GM12872 (cell line): ENCODE measurements at regions not wholly inside any gene's neighbourhood (a gene's known extent, or its start where the extent isn't known, plus 50 kb on each side); places are given as distances from the start of the nearest gene placed in this dataset.

Source experiments
- TF ChIP-seq, protein P1 (sequence below): IDR thresholded peaks from 3 replicates; pipeline ENCODE4 v1.5.1; 2011; ENCODE audit warnings: low read depth, mild to moderate bottlenecking, low read length, moderate library complexity; ENCODE audit not compliant: insufficient read depth

DNA sequence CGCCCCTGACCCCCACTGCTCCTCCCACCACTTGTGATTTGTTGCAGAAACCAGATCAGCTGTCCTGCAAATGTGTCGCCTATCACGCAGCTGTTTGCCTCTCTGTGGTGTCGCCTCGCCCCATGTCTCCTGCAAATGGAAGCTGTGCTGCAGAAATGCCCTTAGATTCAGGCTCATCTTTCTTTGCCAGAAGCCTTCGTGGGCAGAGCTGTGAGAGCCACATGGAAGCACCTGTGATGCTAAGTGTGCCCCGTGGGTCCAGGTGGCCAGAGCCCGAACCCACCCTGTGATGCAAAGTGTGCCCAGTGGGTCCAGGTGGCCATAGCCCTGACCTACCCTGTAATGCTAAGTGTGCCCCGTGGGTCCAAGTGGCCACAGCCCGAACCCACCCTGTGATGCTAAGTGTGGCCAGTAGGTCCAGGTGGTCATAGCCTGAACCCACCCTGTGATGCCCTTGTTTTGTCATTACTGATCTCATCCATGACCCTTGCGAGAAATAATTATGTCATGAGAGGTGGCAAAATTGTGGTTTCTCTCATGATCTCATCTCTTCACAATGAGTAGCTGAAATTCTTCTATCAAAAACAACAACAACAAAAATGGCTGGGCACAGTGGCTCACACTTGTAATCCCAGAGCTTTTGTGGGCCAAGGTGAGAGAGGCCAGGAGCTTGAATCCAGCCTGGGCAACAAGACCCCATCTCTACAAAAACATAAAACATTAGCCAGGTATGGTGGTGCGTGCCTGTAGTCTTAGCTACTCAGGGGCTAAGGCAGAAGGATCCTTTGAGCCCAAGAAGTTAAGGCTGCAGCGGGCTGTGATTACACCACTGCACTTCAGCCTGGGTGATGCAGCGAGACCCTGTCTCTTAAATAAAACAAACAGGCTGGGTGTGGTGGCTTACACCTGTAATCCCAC, 187.4 kb downstream of the GOLGA6L6 start:
- TF ChIP-seq, protein P1, sequence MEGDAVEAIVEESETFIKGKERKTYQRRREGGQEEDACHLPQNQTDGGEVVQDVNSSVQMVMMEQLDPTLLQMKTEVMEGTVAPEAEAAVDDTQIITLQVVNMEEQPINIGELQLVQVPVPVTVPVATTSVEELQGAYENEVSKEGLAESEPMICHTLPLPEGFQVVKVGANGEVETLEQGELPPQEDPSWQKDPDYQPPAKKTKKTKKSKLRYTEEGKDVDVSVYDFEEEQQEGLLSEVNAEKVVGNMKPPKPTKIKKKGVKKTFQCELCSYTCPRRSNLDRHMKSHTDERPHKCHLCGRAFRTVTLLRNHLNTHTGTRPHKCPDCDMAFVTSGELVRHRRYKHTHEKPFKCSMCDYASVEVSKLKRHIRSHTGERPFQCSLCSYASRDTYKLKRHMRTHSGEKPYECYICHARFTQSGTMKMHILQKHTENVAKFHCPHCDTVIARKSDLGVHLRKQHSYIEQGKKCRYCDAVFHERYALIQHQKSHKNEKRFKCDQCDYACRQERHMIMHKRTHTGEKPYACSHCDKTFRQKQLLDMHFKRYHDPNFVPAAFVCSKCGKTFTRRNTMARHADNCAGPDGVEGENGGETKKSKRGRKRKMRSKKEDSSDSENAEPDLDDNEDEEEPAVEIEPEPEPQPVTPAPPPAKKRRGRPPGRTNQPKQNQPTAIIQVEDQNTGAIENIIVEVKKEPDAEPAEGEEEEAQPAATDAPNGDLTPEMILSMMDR = no peak

DNA sequence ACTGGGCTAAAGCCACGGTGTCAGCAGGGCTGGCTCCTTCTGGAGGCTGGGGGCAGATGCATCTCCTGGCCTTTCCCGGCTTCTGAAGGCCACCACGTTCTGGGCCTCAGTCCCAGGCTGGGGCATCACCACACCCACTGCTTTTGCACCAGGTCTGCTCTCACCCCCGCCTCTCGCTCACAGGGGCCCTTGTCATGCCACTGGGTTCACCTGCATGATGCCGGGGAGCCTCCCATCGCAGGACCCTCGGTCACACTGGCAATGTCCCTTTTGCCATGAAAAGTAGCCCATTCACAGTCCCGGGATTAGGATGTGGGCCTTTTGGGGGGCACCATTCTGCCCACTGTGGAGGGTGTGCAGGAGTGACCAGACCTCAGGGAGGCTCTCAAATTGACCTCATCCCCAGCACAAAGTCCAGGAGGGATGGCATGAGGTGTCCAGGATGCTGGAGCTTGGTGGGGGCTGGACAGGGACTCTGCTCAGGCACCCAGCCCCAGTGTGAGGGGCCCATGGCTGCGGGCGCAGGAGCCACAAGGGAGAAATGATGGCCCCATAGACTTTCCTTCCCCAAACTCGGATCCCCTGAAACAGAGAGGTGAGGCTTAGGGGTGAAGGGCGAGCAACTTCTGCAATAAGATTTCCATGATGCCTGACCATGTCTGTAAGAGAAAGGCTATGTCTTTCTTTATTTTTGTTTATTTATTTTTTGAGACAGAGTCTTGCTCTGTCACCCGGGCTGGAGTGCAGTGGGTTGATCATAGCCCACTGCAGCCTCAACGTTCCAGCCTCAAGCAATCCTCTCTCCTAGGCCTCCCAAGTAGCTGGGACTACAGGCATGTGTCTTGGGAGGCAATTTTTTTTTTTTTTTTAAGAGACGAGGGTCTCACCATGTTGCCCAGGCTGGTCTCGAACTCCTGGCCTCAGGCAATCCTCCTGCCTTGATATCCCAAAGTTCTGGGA, 189.1 kb downstream of the GOLGA6L6 start:
- TF ChIP-seq, protein P1 = no peak

DNA sequence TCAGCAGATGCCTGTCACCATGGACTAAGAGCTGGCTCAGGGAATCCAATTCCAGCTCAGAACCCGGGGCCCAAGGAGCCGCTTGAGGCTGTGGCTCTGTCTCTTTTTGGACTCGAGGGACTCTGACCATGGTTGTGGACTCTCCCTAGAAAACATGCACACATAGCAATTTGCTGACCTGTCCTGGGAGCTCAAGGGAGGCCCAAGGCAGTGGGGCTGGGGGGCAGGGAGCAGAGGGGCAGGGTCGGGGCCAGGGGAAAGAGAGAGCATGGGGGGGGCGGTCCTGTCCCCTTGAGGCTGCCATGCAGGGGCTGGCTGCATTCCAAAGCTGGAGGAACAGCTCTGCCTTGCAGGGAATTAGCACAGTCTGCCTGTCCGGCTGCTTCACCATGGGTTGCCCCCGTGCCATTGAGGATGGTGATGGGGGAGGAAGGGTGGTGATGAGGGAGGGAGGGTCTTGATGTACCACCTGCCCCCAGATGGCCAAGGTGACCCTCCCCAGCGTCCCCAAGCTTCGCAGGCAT, 190.1 kb downstream of the GOLGA6L6 start:
- TF ChIP-seq, protein P1 = no peak

DNA sequence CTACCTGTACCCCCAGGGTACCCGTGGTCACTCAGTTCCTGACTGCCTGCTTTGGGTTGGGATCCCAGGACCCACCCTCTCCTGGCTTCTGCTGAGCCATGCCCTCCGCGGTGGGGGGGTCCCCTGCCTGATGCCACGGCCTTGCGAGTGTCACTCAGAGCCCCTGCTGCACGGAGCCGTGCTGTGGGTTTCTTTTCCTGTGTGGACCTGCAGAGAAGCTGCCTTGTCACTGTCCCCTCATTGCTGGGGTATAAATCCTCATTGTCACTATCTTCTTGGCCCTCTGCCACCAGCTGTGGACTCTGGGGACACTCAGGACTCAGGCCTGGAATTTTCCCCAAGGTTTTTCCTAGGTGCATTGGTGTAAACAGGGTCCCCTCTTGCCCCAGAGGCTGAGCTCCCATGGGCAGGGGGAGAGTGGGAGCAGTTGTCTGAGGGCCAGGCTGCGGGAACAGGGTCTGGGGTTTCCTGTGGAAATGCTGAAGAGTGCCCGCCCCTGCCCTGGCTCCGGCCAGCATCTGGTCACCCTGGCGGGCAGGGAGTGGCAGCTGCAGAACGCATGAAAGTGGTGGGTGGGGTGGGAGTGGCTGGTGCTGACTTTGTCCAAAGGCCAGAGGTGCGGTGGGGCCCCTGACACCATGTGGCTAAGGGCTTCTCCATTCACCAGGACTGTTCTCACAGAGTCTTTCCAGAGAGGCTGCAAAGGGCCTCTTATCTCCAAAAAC, 191.7 kb downstream of the GOLGA6L6 start:
- TF ChIP-seq, protein P1 = no peak

DNA sequence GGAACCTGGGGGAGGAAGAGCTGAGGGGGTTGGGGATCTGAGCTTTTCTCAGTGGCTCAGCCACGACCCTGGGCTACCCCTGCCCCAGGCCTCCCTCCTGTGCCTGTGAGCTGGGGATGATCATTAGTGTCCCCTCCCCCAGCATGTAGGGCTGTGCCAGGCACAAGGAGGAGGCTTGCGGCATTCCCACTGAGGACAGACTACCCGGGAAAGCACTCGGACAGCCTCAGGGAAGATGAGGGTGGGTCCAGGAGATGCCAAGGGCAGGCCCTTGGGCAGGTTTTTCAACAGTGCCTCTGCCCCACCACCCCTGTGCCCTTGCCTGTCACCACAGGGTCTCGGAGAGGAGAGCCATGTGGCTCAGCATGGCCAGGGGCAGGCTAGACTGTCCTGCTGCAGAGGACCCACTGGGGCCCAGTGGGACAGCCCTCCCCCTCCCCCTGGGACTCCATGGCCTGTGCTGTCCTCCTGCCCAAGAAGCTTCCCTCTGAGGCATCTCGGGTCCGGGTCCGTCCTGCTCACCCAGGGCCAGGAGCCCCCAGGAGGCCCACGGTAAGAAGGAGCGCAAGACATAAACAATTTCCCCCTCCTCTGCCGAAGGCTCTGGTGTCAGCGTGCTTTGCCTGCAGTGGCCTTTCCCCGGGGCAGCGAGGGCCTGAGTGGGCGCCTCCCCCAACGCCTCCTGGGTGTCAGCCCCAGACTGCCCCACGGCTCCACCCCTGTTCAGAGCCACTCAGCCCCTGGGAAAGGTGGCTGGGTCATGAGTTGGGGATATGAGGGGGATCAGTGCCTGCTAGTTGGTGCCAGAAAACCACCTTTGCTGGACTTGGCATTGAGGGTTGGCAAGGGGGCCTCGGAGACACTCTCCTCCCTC, 192.5 kb downstream of the GOLGA6L6 start:
- TF ChIP-seq, protein P1 = no peak

DNA sequence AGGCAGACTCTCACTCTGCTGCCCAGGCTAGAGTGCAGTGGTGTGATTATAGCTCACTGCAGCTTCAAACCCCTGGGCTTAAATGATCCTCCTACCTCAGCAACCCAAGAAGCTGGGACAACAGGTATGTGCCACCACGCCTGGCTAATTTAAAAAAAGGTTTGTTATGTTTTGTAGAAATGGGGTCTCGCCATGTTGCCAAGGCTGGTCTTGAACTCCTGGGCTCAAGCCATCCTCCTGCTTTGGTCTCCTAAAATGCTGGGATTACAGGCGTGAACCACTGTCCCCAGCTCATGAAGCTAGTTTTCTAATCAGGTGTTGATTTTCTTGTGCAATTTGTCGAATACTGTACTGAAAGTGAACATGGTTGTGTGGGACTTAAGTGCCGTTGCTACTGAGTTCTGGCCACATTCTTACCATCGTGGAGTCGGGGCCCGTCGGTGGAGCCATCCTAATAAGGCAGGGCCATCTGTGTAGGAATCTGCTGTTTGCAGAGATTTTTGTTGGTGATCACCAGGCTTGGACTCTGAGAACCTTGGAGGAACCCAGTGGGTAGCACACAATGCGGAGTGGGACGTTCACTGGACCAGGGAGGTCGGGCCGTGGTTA, 193.2 kb downstream of the GOLGA6L6 start:
- TF ChIP-seq, protein P1 = no peak
